ENCODE measurements at regions not wholly inside any gene's neighbourhood (a gene's known extent, or its start where the extent isn't known, plus 50 kb on each side); places are given as distances from the start of the nearest gene placed in this dataset.

- TF ChIP-seq, protein P1, sequence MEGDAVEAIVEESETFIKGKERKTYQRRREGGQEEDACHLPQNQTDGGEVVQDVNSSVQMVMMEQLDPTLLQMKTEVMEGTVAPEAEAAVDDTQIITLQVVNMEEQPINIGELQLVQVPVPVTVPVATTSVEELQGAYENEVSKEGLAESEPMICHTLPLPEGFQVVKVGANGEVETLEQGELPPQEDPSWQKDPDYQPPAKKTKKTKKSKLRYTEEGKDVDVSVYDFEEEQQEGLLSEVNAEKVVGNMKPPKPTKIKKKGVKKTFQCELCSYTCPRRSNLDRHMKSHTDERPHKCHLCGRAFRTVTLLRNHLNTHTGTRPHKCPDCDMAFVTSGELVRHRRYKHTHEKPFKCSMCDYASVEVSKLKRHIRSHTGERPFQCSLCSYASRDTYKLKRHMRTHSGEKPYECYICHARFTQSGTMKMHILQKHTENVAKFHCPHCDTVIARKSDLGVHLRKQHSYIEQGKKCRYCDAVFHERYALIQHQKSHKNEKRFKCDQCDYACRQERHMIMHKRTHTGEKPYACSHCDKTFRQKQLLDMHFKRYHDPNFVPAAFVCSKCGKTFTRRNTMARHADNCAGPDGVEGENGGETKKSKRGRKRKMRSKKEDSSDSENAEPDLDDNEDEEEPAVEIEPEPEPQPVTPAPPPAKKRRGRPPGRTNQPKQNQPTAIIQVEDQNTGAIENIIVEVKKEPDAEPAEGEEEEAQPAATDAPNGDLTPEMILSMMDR (conservative IDR thresholded peaks at IDR 0.05 in 1 of 2, IDR thresholded peaks at IDR 0.05 in 1 of 2; ENCODE audit: low read depth in 1 of 2, low read length in 2 of 2): peak in 1 of 2 donors; percentile 51
- TF ChIP-seq EZH2 (IDR thresholded peaks at IDR 0.05; ENCODE audit: low read length, missing control alignments): no peak
Observed at GRCh38 chr3:87771337-87772192, 287.2 kb downstream of the CGGBP1 start.

All from fibroblast of lung (primary cell).